Natural killer cell (primary cell): ENCODE measurements at regions not wholly inside any gene's neighbourhood (a gene's known extent, or its start where the extent isn't known, plus 50 kb on each side); places are given as distances from the start of the nearest gene placed in this dataset.

Experiments
- ATAC-seq, 3 donors: fragments of 150-1000 bp in 2 of 3; fragments of 200-7000 bp in 1 of 3; cut with Tn5 transposase; 1 replicate in 1 of 3; 2 replicates in 2 of 3; pipeline ENCODE4 v1.10.0; 2021; ENCODE audit warnings: mild to moderate bottlenecking in 2 of 3, moderate library complexity in 2 of 3
- DNase-seq, 2 donors: peaks; one replicate each; pipeline versions ENCODE4 v3.0.0 to v3.0.0-alpha.2; 2013 to 2021; ENCODE audit warnings: mixed read lengths in 1 of 2
- H3K27ac ChIP-seq: one replicate; pipeline ENCODE4 v1.5.1; 2013; ENCODE audit warnings: mild to moderate bottlenecking, low read length
- H3K27me3 ChIP-seq: one replicate; pipeline ENCODE4 v1.6.1; 2013; ENCODE audit warnings: low read length; ENCODE audit not compliant: control insufficient read depth, insufficient read depth
- H3K36me3 ChIP-seq: one replicate; pipeline ENCODE4 v1.6.1; 2013; ENCODE audit warnings: low read length; ENCODE audit not compliant: control insufficient read depth, insufficient read depth
- H3K4me1 ChIP-seq: one replicate; pipeline ENCODE4 v1.6.1; 2013; ENCODE audit warnings: low read length; ENCODE audit not compliant: control insufficient read depth, insufficient read depth
- H3K4me3 ChIP-seq: one replicate; pipeline ENCODE4 v1.5.1; 2013; ENCODE audit warnings: low read length
- H3K9me3 ChIP-seq: one replicate; pipeline ENCODE4 v1.6.1; 2013; ENCODE audit warnings: low read length; ENCODE audit not compliant: control insufficient read depth, insufficient read depth
- H3K27ac Mint-ChIP-seq, 2 donors: one replicate each; pipeline ENCODE4 v1.8.0; 2022; ENCODE audit warnings: mild to moderate bottlenecking in 2 of 2, mixed read lengths in 2 of 2, moderate library complexity in 1 of 2
- H3K27me3 Mint-ChIP-seq, 2 donors: one replicate each; pipeline ENCODE4 v1.8.0; 2022; ENCODE audit warnings: low read depth in 2 of 2, mixed read lengths in 2 of 2
- H3K36me3 Mint-ChIP-seq: one replicate; pipeline ENCODE4 v1.8.0; 2022; ENCODE audit warnings: mixed read lengths
- H3K4me1 Mint-ChIP-seq, 2 donors: one replicate each; pipeline ENCODE4 v1.8.0; 2022; ENCODE audit warnings: mixed read lengths in 2 of 2
- H3K4me3 Mint-ChIP-seq: one replicate; pipeline ENCODE4 v1.8.0; 2022; ENCODE audit warnings: mild to moderate bottlenecking, moderate library complexity, mixed read lengths
- H3K9me3 Mint-ChIP-seq, 2 donors: one replicate each; pipeline ENCODE4 v1.8.0; 2022; ENCODE audit warnings: mixed read lengths in 2 of 2
- CTCF ChIP-seq: fragments of 200-600 bp; IDR thresholded peaks from one replicate; pipeline ENCODE4 v1.8.0; 2022; ENCODE audit warnings: antibody characterized with exemption
- WGBS: methylation state at CpG from one replicate; pipeline ENCODE4 v1.1.7; 2013; ENCODE audit warnings: missing lambda C conversion rate; ENCODE audit not compliant: insufficient coverage; 5-methylcytosine and 5-hydroxymethylcytosine counted together
- intact Hi-C: fragments of 100-400 bp; cut with micrococcal nuclease; formaldehyde crosslinking; loops from one replicate; pipeline ENCODE4 v1.14.2; 2022

DNA sequence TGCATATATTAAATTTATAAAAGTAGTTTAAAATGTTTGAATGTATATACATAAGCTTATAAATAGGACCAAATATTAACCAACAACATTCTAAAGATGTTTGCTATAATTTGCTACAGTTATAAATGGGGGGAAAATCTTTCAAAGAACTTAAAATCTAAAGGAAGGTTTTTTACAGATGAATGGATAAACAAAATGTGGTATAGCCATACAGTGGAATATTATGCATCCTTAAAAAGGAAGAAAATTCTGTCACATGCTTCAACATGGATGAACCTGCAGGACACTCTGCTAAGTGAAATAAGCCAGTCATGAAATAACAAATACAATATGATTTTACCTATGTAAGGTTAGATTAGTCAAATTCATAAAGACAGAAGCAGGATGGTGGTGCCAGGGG is 75.8 kb downstream of the TMEM17 start:
- intact Hi-C loops = no loop called here
- Histone ChIP-seq H3K27ac (no peak overlapping the region), H3K4me3 (no peak overlapping the region), H3K36me3 (no peaks in the 10 kb centered on the region), H3K9me3 (no peaks in the 10 kb centered on the region), H3K4me1 (no peaks in the 10 kb centered on the region), H3K27me3 (no peaks in the 10 kb centered on the region)
- DNase-seq (no peak), ATAC-seq (no peak)
- no peaks in the 10 kb centered on the region for H3K36me3 Mint-ChIP-seq
- H3K9me3 Mint-ChIP-seq = no peaks in the 10 kb centered on the region
- TF ChIP-seq CTCF = no peak
- no peaks in the 10 kb centered on the region for H3K4me1 Mint-ChIP-seq
- no peak overlapping the region for H3K4me3 Mint-ChIP-seq
- no peaks in the 10 kb centered on the region for H3K27me3 Mint-ChIP-seq
- no peak overlapping the region for H3K27ac Mint-ChIP-seq

- no peak overlapping the region for H3K27ac Mint-ChIP-seq
- H3K4me3 Mint-ChIP-seq = no peak overlapping the region
- DNase-seq (no peak), ATAC-seq (no peak)
- H3K9me3 ChIP-seq = no peaks in the 10 kb centered on the region
- no peaks in the 10 kb centered on the region for H3K36me3 ChIP-seq
- WGBS = 93% methylated on average over 9 of the region's 9 CpGs
- TF ChIP-seq CTCF = no peak
- H3K4me1 ChIP-seq = no peaks in the 10 kb centered on the region
- H3K27me3 Mint-ChIP-seq = no peaks in the 10 kb centered on the region
- no peaks in the 10 kb centered on the region for H3K36me3 Mint-ChIP-seq
- no peaks in the 10 kb centered on the region for H3K27me3 ChIP-seq
- H3K27ac ChIP-seq = no peak overlapping the region
- no peak overlapping the region for H3K4me3 ChIP-seq
- H3K9me3 Mint-ChIP-seq = no peaks in the 10 kb centered on the region
- intact Hi-C loops = no loop called here
- peaks cover 0 to 4% of the 10 kb centered on the region in 2 donors for H3K4me1 Mint-ChIP-seq
These were observed 78.8 kb downstream of the TMEM17 start for GRCh38 chr2:62427146-62427545.

DNA sequence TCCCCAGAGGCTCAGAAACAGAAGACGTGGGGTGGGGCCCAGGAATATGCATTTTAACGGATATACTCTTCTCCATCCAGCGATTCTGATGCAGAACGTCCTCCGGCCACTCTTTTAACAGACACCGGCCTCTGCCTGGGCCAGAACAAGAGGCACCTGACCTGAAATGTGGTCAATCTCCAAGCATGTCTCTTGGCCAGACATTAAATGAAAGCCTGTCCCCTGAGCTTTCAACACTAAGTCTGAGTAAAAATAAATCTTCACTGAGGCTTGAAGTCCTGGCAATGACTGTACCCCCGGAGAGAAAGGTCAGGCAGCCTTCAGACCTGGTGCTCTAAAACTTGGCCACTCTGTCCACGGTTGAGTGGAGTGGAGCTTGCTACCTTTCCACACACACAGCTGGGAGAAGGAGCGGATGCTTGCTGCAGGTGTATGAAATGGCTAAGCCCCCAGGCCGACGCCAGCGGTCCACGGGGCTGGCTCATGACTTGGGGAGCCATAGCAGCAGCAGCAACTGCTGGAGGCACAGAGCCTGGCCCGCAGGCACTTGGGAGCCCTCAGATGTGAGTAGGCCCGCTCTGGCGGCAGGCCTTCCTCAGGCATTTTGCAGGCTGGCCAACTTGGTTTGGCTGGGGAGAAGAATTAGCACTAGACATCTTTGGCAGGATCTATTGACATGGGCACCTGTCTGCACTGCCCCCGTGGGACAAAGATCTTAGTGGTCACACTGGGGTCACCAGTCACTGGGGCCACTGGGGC is 79.7 kb downstream of the TMEM17 start:
- H3K27me3 Mint-ChIP-seq = no peaks in the 10 kb centered on the region
- DNase-seq (no peak), ATAC-seq (no peak)
- Histone ChIP-seq H3K27ac (no peak overlapping the region), H3K9me3 (no peaks in the 10 kb centered on the region), H3K4me1 (no peaks in the 10 kb centered on the region), H3K27me3 (no peaks in the 10 kb centered on the region), H3K36me3 (no peaks in the 10 kb centered on the region), H3K4me3 (no peak overlapping the region)
- no peak for TF ChIP-seq CTCF
- no peaks in the 10 kb centered on the region for H3K9me3 Mint-ChIP-seq
- peaks cover 0 to 4% of the 10 kb centered on the region in 2 donors for H3K4me1 Mint-ChIP-seq
- H3K36me3 Mint-ChIP-seq = no peaks in the 10 kb centered on the region
- H3K4me3 Mint-ChIP-seq = no peak overlapping the region
- intact Hi-C loops = no loop called here
- no peak overlapping the region for H3K27ac Mint-ChIP-seq
- WGBS = 88% methylated on average over 17 of the region's 17 CpGs

- intact Hi-C loops = no loop called here
- no peaks in the 10 kb centered on the region for H3K9me3 Mint-ChIP-seq
These were observed 80.3 kb downstream of the TMEM17 start for GRCh38 chr2:62425684-62426083.

More at GRCh38 chr2:62425684-62426083, 80.3 kb downstream of the TMEM17 start:
- Histone ChIP-seq H3K4me3 (no peak overlapping the region), H3K4me1 (no peaks in the 10 kb centered on the region), H3K9me3 (no peaks in the 10 kb centered on the region), H3K36me3 (no peaks in the 10 kb centered on the region), H3K27ac (no peak overlapping the region), H3K27me3 (no peaks in the 10 kb centered on the region)
- TF ChIP-seq CTCF = no peak
- H3K4me3 Mint-ChIP-seq = no peak overlapping the region
- DNase-seq (no peak), ATAC-seq (no peak)
- 88% methylated on average over 5 of the region's 5 CpGs for WGBS
- H3K36me3 Mint-ChIP-seq = no peaks in the 10 kb centered on the region
- H3K27me3 Mint-ChIP-seq = no peaks in the 10 kb centered on the region
- peaks cover 0 to 4% of the 10 kb centered on the region in 2 donors for H3K4me1 Mint-ChIP-seq
- H3K27ac Mint-ChIP-seq = no peak overlapping the region
